GM12892 (cell line): ENCODE measurements at regions not wholly inside any gene's neighbourhood (a gene's known extent, or its start where the extent isn't known, plus 50 kb on each side); places are given as distances from the start of the nearest gene placed in this dataset.

ENCODE experiments used
- DNase-seq: peaks from one replicate; pipeline ENCODE4 v3.0.0; 2011; ENCODE audit not compliant: insufficient read length
- FAIRE-seq: peaks from 2 replicates; lab custom pipeline; 2011; peaks lifted over from hg19 to GRCh38; lab: Jason Lieb, UNC
- POLR2A ChIP-seq: IDR thresholded peaks from 2 replicates; pipeline ENCODE4 v1.6.1; 2011; ENCODE audit warnings: low read depth, low read length, control low read depth
- POLR2AphosphoS5 ChIP-seq: IDR thresholded peaks from 2 replicates; pipeline ENCODE4 v1.6.1; 2011; ENCODE audit warnings: low read depth, low read length, control low read depth
- TAF1 ChIP-seq: IDR thresholded peaks from 2 replicates; pipeline ENCODE4 v1.6.1; 2011; ENCODE audit warnings: low read depth, mild to moderate bottlenecking, control low read depth, low read length, borderline replicate concordance

DNA sequence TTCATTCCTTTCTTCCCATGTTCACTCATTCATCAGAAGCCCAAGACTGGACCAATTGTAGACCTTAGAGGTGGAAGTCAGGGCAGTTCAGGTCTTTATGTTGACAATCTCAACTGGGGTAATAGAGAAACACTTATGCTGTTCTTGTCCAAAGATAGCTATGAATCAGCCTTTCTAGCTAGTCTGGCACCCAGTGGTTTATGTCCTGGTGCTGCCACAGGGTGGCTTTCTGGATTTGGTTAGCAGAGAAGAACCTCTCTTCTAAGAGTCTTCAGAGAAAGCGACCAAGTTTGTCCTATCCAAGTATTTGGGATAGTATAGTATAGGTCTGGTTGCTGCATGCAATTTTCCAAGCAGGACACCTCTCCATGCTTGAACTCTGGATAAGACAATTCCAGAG lies 83.3 kb downstream of the NOG start:
- DNase-seq (no peak), FAIRE-seq (no peak)
- no peak for TF ChIP-seq TAF1
- no peak for TF ChIP-seq POLR2AphosphoS5
- no peak for TF ChIP-seq POLR2A

DNA sequence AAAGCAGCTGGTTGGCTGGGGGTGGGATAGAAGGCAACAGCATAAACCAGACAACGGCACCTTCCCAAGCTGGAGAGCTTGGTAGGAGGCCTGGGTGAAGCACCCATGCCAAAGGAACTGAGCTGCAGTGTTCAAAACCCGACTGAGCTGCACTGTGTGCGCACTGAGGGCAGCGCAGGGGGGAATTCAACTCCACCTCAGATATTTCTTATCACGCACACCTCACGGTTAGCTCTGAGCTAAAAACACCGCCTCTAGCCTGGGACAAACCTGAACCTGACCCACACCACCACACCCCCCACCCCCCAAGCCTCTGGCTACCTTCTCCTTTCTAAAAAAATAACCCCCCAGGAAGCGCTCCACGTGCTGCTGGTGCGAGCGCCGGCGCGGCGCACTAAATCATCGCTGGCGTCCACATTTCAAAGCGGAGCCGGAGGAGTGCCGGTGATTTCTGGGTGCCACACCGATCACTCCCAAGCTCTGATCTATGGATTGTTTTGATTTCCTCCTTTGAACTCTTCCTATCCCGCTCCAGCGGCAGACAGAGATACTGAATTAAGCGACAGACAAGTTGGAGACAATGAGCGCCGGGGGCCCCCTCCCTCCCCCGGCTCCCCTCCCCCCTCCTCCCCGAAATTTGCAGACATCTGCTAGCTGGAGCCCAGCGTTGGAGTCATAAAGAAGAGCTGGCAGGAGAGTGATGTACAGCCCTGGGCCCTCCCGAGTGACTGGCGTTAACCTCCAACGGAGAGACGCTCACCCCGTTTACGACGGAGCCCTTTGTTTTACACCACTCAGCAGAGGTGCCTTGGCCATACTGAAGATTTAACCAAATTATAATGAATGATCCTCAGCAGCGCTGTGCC lies 85.0 kb downstream of the NOG start:
- TF ChIP-seq TAF1: no peak
- no peak for TF ChIP-seq POLR2A
- no peak for TF ChIP-seq POLR2AphosphoS5
- no peak for DNase-seq
- FAIRE-seq: no peak

DNA sequence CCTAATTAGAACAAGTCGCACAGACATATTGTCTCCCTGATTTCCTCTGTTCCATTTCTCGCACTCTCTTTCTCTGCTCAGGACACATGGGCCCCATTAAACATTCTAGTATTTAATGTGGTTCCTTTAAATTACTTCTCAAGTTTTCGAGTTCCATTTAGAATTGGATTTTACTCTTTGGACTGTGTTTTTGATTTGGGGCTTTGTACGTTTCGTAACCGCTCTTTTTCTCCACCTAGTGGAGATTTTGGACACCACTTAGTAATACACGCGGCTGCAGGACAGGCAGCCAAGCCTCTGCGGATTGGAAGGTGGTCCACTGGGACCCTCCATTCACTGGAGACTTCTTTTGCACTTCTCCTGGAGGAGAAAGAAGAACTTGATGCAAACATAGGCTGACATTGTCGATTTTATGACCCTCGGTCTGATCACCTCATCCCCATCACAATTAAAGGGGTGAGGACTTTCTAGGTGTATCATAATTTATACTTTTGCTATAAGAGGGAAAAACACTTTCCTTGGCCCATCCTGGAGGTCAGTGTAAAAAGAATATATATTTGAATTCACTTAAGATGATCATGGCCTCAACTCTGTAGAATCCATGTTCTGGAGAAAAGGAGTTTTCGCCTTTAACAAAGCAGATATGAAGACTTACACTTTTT lies 85.7 kb downstream of the NOG start:
- no peak for TF ChIP-seq TAF1
- TF ChIP-seq POLR2AphosphoS5: no peak
- no peak for TF ChIP-seq POLR2A
- DNase-seq (no peak), FAIRE-seq (no peak)

DNA sequence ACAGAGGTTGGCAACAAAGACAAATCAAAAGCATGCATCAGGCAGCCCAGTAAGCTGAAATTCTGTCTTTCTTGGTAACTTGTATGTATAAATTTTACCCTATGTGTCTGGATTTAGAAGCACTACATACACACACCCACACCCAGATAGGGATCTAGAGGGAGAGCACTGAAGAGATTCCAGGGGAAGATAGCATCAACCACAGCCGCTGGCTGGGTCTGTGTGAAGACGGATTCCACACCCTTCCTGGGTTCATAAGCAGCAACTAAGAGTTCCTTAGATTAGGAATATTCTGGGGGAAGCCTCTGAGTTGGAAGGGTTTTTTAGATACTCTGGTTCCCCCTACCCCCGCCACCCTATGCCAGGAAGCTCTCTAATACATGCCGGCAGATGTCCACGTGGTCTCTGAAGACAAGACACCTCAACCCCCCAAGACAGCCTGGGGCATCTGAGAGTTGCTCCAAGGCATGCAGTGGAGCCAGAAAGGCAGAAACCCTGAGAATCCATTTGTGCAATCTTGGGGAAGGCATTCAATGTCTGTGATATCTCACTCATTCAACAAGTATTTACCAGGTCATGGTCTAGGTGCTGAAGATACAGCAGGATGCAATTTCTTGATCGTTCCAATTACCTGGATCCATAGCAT lies 86.4 kb downstream of the NOG start:
- FAIRE-seq: no peak
- no peak for DNase-seq
- TF ChIP-seq POLR2A (no peak), TAF1 (no peak), POLR2AphosphoS5 (no peak)

DNA sequence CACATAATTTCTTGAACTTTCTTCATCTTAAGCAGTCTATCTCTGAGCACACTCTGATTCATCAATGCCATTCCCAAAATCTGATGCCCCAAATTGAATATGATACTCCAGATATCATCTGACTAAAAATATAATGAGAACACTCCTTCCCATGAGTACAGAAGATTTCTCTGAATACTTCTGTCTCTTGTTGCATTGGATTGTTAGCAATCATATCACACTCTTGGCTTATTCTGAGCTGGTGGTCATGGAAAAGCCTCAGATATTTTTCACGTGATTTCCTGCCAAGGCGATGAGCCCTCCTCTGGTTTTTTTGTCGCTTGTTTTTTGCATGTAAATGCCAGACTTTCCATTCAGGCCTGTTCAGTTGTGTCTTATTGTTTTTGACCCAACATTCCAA lies 87.2 kb downstream of the NOG start:
- TF ChIP-seq TAF1 (no peak), POLR2AphosphoS5 (no peak), POLR2A (no peak)
- no peak for DNase-seq
- FAIRE-seq: no peak

DNA sequence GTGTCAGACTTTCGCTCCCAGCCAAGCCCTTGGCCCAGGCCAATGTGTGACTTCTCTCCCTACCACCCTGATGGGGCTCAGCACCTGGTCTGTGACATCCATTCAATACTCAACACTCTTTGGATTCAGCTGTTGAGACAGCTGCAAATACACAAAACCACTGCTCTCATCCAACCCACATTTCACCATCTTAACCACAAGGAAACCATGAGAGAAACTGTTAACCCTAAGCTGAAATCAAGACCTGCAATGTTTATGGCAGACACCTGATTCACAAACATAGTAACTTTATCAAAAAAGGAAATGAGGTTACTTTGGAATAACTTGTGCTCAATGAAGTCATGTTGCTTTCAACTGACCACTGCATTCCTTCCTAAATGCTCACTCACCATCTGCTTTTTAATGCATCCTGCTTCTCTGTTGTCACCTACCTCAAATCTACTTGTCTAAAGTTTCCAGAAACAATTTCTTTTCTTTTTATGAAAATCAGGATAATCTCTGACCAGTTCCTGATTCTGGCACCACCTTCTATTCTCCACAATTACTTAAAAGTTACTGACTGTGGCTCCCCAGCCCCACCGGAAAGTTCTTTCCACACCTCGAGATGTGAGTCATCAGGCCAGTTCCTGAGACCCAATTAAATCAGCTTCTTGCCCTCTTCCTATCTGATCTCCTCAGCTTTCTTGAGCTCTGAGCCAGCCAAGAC lies 88.2 kb downstream of the NOG start:
- no peak for FAIRE-seq

DNA sequence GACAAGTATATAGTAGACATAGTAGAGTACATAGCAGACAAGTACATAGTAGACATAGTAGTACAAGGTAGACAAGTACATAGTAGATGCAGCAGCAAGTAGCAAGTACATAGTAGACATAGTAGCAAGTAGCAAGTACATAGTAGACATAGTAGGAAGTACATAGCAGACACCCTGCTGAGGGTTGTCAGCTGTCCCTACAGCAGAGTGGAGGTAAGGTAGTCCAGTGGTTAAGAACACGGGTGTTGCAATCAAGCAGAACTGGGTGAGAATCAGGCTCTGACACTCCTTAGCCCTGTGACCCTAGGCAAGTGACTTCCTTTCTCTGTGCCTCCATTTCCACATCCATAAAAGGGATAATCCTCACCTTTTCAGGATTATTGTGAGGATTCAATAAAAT lies 94.7 kb downstream of the NOG start:
- TF ChIP-seq POLR2AphosphoS5 (no peak), POLR2A (no peak), TAF1 (no peak)
- FAIRE-seq (no peak), DNase-seq (no peak)

More for the DNA sequence above, 88.2 kb downstream of the NOG start:
- TF ChIP-seq POLR2A: no peak
- no peak for TF ChIP-seq POLR2AphosphoS5
- no peak for TF ChIP-seq TAF1
- DNase-seq: no peak

DNA sequence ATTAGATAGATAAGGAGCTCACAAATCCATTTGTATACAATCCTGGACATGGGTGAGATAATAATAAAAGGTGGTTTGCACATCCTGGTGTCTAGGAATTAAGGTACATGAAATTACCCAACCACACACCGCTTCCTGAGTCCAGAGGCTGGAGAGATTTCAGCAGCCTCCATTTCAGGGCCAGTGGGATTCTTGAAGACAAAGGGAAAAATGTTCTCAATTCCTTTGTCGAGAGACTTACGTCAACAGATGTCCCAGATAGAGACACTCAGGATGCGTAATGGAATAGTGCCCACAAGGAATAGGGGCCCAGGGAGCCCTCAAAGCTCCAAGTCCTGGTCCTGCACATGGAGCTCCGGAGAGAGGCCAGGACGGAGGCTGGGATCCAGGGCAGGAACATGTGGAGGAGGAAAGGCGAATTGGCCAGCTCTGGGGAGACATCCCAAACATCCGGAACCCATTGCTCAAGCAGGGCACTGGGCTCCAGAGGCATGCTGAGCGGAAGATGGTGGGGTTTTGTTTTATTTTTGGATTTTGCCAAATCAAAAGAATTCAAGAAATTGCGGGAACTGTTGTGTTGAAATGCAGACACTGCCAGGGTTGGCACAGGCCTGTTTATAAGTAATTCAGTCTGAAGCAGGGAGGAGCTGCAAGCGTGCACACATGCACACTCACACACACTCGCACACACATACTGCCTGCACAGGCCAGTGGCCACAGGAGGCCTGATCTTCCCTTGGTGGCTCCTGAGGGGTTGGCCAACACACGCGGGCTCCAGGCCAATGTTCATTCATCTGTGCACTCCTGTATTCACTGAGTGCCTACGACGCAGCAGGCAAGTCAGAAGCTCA lies 97.2 kb downstream of the NOG start:
- no peak for FAIRE-seq
- TF ChIP-seq TAF1 (no peak), POLR2A (no peak), POLR2AphosphoS5 (no peak)
- no peak for DNase-seq

DNA sequence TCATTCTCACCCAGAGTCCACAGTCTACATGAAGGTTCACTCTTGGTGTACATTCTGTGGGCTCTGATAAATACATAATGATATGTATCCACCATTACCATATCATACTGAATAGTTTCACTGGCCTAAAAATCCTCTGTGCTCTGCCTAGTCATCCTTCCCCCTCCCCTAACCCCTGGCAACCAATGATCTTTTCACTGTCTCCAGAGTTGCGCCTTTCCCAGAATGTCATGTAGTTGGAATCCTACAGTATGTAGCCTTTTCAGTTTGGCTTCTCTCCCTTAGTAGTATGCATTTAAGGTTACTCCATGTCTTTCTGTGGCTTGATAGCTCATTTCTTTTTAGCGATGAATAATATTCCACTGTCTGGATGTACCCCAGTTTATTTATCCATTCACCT lies 101.3 kb downstream of the NOG start:
- TF ChIP-seq POLR2AphosphoS5 (no peak), POLR2A (no peak), TAF1 (no peak)
- FAIRE-seq (no peak), DNase-seq (no peak)

DNA sequence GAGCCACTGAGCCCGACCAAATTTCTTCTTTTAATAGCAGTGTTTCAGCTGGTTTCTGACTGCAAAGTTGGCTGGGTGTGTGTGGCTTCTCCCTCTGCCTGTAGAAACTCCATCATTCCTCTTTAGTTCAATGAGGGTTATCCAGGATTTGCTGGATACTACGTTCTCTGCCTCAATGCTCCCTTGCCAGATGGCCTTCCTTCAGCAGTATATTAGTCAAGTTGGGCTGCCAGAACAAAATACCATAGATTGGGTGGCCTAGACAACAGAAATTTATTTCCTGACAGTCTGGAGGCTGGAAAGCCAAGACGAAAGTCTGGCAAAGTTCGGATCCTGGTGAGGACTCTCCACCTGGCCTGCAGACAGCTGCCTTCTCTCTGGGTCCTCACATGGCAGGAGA lies 103.7 kb downstream of the NOG start:
- FAIRE-seq: no peak
- DNase-seq: no peak
- TF ChIP-seq POLR2A (no peak), TAF1 (no peak), POLR2AphosphoS5 (no peak)
